ENCODE measurements at regions not wholly inside any gene's neighbourhood (a gene's known extent, or its start where the extent isn't known, plus 50 kb on each side); places are given as distances from the start of the nearest gene placed in this dataset.

DNA sequence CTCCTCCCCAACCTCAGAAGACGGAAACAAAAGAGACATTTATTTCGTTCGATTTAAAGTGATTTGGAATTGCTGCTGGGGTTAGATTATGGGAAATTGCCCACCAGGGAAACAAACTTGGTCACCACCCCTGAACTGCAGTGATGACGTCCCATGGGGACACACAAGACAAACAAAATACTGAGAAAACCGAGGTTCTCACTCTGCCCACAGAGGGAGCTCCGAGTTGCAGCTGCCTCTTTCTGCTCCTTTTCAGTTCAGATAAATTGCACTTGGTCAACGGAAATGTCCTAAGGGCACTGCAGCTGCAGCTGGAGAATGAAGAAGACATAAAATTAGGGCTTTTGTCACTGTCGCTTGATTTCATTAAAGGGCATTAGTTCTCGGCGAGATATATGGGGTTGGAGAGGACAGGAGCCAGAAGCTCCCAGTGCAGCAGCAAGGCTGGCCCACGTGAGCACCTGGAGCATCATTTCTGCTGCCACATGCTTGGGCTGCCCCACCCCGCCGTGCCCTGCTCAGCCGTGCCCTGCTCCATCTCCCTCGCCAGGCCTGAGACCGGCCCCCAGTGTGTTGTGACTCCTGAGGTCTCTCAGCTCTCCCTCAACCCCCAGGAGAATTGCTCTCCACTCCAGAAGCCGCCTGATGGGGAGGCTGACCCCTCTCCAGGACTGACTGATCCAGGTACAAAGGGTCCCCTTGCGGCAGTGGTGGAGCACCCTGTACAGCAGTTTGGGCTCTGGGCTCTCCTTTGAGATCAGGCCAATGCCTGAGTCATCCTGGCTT lies 231.7 kb upstream of the AJAP1 start:
- no peak for DNase-seq (ENCODE audit: low read depth in 2 of 2)

DNA sequence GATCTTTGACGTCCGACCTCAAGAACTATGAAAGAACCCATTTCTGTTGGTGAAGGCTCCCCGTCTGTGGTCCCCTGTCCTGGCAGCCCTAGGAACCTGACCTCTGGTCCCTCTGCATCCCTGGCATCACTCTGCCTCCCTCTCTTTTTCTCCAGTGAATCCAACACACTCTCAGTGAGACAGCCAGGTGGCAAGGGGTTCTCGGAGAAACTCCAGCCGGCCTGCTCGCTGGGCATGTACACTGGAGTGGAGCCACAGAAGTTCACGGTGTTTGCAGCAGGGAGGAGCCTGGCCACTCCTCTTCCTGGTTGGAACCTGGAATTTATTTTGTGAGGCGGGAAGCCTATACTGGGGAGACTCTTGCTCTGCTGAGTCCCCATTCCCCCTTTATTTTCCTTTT lies 230.2 kb upstream of the AJAP1 start:
- no peak for DNase-seq (ENCODE audit: low read depth in 2 of 2)

DNA sequence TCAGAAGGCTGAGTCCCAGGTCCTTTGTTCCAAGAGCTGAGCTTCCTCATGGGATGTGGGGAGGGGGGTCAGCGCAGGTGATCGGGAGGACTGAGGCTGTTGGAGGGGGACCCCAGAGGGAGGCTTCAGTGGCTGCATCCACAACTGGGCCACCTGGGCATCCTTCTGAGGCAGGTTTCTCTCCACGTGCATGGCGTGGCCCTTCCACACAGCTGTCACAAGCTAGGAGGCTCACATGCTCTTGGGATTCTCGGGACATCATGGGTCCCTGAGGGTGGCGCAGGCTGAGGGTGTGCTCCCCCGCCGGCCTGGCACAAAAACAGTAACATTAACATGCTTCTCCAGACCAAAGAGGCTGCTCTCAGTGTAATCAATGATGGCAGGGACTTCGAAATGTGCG lies 229.6 kb upstream of the AJAP1 start:
- DNase-seq (ENCODE audit: low read depth in 2 of 2), result no peak

DNA sequence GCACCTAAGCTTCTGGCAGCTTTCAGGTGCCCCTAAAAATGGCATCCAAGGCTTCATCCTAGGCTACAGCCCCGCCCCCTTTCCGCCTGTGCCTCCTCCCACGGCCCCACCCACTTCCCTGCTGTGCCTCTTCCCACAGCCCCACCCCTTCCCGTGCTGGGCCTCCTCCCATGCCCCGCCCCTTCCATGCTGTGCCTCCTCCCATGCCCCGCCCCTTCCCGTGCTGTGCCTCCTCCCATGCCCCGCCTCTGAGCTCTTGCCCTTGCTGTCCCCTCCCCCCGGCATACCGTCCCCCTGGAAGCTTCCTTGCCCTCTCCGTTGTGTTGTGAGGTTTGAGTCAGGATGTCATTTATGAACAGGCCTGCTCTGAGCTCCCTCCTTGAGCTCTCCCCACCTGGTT lies 228.5 kb upstream of the AJAP1 start:
- DNase-seq (ENCODE audit: low read depth in 2 of 2), result no peak

DNA sequence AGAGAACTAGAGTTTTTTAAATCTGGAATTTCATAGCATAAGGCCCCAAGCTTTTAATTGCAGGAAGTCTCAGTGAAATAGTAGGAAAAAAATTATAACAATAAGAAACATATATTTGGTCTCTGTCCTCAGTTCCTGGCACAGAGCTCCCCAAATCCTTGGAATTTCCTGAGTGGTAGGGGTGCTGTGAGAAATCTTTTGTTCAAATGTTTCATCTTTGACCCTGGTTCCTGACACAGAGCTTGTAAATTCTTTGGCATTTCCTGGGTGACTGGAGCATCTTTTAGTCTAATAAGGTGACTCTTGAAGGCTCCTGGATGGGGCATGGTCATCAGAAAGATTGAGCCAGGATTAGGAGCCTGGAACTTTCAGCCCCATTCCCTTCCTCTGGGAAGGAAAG lies 225.7 kb upstream of the AJAP1 start:
- DNase-seq (ENCODE audit: low read depth in 2 of 2), result no peak

GRCh38 chr1:4430406-4431365 lies 223.7 kb upstream of the AJAP1 start:
- no peak for DNase-seq (ENCODE audit: low read depth in 2 of 2)

- no peak for DNase-seq (ENCODE audit: low read depth in 2 of 2)
These were observed 222.9 kb upstream of the AJAP1 start for GRCh38 chr1:4431491-4431890.

GRCh38 chr1:4433075-4433474 lies 221.3 kb upstream of the AJAP1 start:
- DNase-seq (ENCODE audit: low read depth in 2 of 2), result no peak

DNA sequence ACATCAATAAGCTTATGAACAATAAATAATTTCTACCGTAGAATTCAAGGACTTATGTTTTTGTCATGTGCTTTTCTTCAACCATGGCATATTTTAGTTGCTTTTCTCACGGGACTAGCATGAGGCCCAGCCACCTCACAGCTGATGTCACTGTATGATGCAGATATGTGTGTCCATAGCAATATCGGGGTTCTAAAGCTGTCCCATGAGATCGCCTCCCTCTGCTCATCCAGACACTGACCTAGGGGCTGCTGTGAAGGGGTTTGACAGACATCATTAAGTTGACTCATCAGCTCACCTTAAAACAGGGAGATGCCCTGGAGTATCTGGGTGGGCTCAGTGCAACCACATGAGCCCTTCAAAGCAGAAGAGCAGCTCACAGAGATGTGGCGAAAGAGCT lies 210.3 kb upstream of the AJAP1 start:
- no peak for DNase-seq (ENCODE audit: low read depth in 2 of 2)

GRCh38 chr1:4447778-4448420 lies 206.5 kb upstream of the AJAP1 start:
- no peak for DNase-seq (ENCODE audit: low read depth in 2 of 2)

DNA sequence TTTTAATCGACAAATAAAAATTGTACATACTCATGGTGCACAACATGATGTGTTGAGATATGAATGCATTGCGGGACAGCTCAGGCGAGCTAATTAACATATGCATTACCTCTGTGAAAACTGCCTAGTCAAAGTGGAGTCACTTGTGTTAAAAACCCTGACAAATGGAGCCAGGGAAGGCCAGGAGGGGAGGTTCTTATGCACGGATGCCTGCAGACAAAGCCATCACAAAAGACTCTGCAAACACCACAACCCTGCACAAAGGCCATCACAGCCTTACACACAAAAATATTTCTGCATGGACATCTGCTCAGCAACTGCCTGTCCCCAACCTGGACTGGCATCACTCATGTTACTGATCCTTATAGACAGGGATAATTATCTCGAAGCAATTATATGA lies 204.4 kb upstream of the AJAP1 start:
- DNase-seq (ENCODE audit: low read depth in 2 of 2), result no peak

DNA sequence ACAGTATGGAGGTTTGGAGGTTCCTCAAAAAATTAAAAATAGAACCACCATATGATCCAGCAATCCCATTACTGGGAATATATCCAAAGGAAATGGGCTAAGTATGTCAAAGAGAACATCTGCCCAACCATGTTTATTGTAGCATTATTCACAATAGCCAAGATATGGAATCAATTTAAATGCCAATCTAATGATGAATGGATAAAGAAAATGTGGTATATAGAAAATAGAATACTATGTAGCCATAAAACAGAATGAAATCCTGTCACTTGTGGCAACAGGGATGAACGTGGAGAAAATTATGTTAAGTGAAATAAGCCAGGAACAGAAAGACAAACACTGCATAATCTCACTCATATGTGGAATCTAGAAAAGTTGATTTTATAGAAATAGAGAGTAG lies 201.7 kb upstream of the AJAP1 start:
- no peak for DNase-seq (ENCODE audit: low read depth in 2 of 2)

- DNase-seq (ENCODE audit: low read depth in 2 of 2), result no peak
These were observed 194.4 kb upstream of the AJAP1 start for GRCh38 chr1:4460052-4460451.

- no peak for DNase-seq (ENCODE audit: low read depth in 2 of 2)
These were observed 193.8 kb upstream of the AJAP1 start for GRCh38 chr1:4460651-4461050.

DNA sequence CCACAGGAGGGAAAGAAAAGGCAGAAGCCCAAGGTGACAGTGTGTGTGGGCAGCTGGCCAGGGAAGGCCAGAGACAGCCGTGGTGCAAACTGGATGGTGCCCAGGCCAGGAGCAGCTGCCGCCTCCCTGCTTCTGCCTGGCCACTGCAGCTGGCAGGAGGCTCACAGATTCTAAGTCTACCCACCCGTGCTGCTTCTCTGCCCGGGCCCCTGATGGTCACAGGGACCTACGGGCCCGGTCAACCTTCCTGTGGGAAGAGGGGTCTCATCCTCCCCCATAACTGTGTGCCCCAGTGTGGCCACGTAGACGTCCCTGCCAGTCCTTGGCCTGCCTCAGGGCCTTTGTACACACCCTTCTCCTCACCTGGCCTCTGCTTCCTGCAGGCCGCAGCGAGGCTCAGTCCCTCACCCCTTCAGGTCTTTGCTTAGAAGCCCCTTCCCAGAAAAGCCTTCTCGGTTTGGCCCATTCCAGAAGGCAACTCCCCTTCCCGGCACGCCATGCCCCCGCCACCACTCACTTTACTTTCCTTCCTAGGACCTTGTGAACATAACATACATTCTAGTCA lies 192.6 kb upstream of the AJAP1 start:
- no peak for DNase-seq (ENCODE audit: low read depth in 2 of 2)

DNA sequence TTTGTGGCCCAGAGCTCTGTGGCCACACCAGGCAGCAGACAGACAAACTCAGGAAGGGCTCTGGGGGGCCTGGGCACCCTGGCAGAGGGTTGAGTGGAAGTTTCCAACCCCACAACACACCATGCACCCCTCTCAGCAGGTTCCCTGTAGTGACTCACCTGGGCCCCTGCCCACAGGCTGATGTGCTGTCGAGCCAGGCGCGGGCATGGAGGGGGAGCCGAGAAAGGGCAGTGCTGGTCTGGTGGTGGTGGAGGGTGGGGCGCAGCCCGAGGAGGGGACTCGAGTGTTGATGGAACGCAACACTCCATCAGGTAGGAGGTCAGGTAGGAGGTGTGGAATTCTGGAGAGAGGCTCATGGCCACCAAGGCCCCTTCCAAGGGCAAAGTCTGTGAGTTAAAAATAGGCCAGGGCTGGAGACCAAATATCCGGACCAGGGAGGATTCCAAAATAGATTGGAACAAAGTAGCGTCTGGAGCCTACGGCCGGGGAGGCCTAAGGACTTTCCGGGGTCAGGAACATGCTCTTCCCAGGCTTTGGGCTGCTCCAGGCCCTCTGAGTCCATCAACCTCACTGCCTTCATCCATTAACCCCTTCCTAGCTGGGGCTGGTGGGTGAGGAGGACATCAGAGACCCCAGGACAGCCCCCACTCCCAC lies 191.5 kb upstream of the AJAP1 start:
- DNase-seq (ENCODE audit: low read depth in 2 of 2), result no peak

DNA sequence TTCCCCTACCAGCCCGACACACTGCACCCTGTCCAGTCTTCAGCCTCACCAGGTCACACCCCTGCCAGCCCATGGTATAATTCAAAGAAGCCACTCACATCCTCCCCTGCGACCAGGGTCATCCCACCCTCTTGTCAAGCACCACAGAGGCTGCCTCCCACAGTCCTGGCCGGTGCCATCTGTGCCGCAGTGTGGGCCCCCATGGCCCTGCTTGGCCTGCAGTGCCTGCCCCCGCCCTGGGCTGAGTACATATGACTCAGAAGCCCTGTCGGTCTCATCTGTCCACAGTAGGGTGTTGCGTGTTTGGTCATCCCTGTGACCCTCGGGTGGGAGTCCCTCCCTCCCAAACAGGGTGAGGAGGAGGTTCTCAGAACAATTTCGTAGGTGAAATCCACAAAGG lies 190.8 kb upstream of the AJAP1 start:
- no peak for DNase-seq (ENCODE audit: low read depth in 2 of 2)

DNA sequence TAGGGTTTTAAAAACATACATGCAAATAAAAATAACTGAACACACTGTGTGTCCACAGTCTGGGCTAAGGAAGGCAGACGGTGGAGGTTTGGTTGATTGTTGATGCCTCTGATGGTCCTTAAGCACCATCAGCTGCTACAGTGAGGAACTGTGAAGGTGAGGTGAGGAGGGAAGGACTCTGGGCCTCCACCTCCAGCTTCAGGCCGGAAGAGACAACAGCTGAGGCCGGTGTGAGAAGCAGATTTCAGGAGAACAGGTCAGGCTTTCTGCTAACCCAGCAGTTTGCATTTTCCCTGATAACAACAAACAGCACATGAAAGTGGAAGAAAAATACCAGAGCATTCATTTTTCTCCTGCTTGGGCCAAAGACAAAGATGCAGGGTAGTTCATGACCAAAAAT lies 189.9 kb upstream of the AJAP1 start:
- no peak for DNase-seq (ENCODE audit: low read depth in 2 of 2)

DNA sequence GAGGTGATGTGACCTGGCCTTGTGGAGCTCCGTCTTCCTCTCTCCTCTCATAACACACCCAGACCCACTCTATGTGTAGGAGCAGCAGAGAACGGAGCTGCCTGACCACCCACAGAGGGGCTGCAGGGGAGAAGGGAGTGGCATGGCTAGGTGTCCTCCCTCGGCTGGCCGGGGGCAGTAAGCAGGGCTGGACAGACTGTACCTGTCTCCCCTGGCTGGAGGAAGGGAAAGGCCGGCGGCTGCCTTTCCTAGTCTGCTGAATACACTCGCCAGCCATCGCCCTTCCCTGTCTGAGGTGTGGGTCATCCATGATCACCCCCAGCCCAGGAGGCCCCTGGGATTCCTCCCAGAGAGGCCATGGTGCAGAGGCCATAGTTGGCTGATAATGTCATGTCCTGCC lies 187.2 kb upstream of the AJAP1 start:
- no peak for DNase-seq (ENCODE audit: low read depth in 2 of 2)

DNA sequence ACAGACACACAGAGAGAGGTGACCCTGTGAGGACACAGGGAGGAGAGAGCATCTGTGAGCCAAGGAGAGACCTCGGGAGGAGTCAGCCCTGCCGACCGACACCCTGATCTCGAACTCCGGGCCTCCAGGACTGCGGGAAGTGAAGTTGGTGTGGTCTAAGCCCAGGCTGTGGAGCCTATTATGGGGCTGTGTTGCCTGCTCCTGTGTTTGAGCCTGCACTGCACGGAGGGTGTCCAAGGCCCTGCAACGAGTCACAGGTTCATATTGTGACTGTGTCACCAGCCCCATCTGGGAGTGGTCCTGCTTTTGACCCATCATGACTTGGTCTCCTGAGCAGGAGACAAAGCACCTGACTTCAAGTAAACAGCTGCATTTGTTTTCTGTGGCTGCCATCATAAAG lies 186.0 kb upstream of the AJAP1 start:
- no peak for DNase-seq (ENCODE audit: low read depth in 2 of 2)

DNA sequence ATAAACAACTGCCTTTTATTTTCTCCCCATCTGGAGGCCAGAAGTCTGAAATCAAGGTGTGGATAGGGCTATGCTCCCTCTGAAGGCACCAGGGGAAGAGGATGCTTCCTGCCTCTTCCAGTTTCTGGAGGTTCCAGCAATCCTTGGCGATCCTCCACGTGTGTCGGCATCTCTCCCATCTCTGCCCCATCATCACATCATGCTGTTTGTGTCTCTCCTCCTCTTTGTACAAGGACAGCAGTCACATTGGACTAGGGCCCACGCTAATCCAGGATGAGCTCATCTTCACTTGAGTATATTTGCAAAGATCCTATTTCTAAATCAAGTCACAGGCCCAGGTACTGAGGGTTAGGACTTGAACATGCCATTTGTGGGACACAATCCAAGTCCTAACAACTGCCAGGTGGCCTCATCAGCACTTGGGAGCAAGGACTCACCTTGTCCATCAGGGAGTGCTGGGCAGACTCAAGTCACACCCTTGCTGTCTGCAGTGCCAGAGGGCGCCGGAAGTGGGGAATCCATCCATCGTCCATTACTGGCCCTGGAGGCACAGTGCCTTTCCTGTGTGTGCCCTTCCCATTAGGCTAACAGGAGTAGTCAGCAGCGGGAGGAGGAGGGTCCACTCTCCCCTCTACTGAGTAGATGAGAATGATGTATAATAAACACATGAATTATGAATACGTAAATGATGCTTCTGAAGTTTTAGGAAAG lies 185.4 kb upstream of the AJAP1 start:
- DNase-seq (ENCODE audit: low read depth in 2 of 2), result no peak

All from activated CD4-positive, alpha-beta T cell treated with anti-CD3 and anti-CD28 coated beads for 24 hours (primary cell).